Endothelial cell of umbilical vein (primary cell): ENCODE measurements at regions not wholly inside any gene's neighbourhood (a gene's known extent, or its start where the extent isn't known, plus 50 kb on each side); places are given as distances from the start of the nearest gene placed in this dataset.
"Not testable (repeated sequence)": the region's sequence is repeated elsewhere in the genome, so short reads cannot be mapped to it uniquely, and the experiment has no call there.

ENCODE experiments used
- POLR2A ChIP-seq: IDR thresholded peaks from 2 replicates; pipeline ENCODE4 v1.6.1; 2012; ENCODE audit warnings: low read depth, mild to moderate bottlenecking, control low read depth, low read length
- POLR2AphosphoS5 ChIP-seq: IDR thresholded peaks from 2 replicates; pipeline ENCODE4 v1.6.1; 2012; ENCODE audit warnings: low read depth, mild to moderate bottlenecking, control low read depth, low read length, moderate library complexity; ENCODE audit not compliant: insufficient read depth
- TF ChIP-seq, protein P1 (sequence below), 2 donors: IDR thresholded peaks; 1 replicate in 1 of 2; 2 replicates in 1 of 2; pipeline ENCODE4 v1.5.1; 2011; ENCODE audit warnings: low read length in 2 of 2, mild to moderate bottlenecking in 2 of 2, moderate library complexity in 2 of 2, control low read depth in 1 of 2, inconsistent platforms in 1 of 2, low read depth in 1 of 2; ENCODE audit not compliant: insufficient read depth in 1 of 2; ENCODE audit errors: extremely low read depth in 1 of 2

DNA sequence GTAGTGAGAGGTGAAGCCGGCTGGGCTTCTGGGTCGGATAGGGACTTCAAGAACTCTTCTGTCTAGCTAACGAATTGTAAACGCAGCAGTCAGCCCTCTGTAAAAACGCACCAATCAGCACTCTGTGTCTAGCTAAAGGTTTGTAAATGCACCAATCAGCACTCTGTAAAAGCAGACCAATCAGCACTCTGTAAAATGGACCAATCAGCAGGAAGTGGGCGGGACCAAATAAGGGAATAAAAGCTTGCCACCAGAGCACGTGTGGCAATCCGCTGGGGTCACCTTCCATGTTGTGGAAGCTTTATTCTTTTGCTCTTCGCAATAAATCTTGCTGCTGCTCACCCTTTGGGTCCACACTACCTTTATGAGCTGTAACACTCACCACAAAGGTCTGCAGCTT is 267.9 kb downstream of the INHBA start:
- TF ChIP-seq, protein P1, sequence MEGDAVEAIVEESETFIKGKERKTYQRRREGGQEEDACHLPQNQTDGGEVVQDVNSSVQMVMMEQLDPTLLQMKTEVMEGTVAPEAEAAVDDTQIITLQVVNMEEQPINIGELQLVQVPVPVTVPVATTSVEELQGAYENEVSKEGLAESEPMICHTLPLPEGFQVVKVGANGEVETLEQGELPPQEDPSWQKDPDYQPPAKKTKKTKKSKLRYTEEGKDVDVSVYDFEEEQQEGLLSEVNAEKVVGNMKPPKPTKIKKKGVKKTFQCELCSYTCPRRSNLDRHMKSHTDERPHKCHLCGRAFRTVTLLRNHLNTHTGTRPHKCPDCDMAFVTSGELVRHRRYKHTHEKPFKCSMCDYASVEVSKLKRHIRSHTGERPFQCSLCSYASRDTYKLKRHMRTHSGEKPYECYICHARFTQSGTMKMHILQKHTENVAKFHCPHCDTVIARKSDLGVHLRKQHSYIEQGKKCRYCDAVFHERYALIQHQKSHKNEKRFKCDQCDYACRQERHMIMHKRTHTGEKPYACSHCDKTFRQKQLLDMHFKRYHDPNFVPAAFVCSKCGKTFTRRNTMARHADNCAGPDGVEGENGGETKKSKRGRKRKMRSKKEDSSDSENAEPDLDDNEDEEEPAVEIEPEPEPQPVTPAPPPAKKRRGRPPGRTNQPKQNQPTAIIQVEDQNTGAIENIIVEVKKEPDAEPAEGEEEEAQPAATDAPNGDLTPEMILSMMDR (IDR thresholded peaks at IDR 0.05; ENCODE audit: extremely low read depth in 1 of 2, insufficient read depth in 1 of 2, low read depth in 1 of 2, low read length in 2 of 2), result not testable (repeated sequence)
- not testable (repeated sequence) for TF ChIP-seq POLR2AphosphoS5, POLR2A
